ENCODE measurements at regions not wholly inside any gene's neighbourhood (a gene's known extent, or its start where the extent isn't known, plus 50 kb on each side); places are given as distances from the start of the nearest gene placed in this dataset.

DNA sequence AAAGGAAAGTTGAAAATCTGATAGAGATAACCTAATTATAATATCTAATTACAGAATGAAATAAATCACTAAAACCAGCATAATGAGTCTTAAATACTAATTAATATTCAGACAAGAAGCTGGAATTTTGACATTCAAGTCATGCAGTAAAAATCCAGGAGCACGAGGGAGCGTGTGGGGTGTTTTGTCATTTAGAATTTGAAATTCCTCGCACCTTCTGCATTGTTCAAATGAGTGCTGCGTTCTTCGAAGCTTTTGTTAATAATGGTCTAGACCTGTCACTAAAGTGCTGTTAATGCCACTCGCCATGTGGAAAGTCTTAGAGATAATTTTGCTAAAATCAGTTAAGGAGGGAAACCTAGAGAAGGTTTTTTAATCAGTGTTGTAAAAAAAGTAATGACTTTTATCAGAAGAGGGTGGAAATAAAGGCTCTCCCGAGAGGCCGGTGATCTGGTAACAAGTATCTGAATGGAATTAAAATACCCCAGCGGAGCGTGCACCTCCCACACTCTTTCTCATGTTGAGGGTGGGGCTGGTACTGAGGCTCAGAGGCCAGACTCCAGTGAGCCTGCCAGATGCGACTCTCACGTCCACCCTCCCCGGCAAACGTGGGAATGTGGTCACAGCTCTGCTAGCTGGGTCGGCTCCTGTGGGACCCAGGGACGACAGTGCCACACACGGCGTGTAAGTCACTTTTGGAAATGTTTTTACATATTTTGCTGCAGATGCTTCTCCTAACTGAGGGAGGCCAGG is 69.4 kb upstream of the MYT1L start:
- no peak overlapping the region for H3K9ac ChIP-seq (ENCODE audit: low read depth in 1 of 2, low read length in 2 of 2)
- WGBS = 83% methylated on average over 18 of the region's 18 CpGs
- no peak overlapping the region for H3K4me3 ChIP-seq (ENCODE audit: low read depth in 1 of 3, low read length in 3 of 3)
- H3K4me1 ChIP-seq (ENCODE audit: control insufficient read depth in 4 of 4, insufficient read depth in 4 of 4, low read length in 3 of 4) = no peaks in the 10 kb centered on the region
- no peaks in the 10 kb centered on the region for H3K36me3 ChIP-seq (ENCODE audit: control insufficient read depth in 4 of 4, insufficient read depth in 3 of 4, low read depth in 1 of 4, low read length in 3 of 4)
- TF ChIP-seq FOXA1 (IDR thresholded peaks at IDR 0.05) (no peak), HNF4G (IDR thresholded peaks at IDR 0.05) (no peak), RAD21 (IDR thresholded peaks at IDR 0.05) (no peak), GABPA (IDR thresholded peaks at IDR 0.05 in 1 of 2, conservative IDR thresholded peaks at IDR 0.05 in 1 of 2) (no peak), FOXA2 (IDR thresholded peaks at IDR 0.05) (no peak), RXRA (IDR thresholded peaks at IDR 0.05) (no peak), HNF4A (conservative IDR thresholded peaks at IDR 0.05) (no peak), YY1 (IDR thresholded peaks at IDR 0.05) (no peak), TAF1 (conservative IDR thresholded peaks at IDR 0.05) (no peak), JUND (IDR thresholded peaks at IDR 0.05) (no peak), NR2F2 (IDR thresholded peaks at IDR 0.05) (no peak), EGR1 (IDR thresholded peaks at IDR 0.05; ENCODE audit: low read depth in 2 of 2) (no peak)
- TF ChIP-seq, protein P1, sequence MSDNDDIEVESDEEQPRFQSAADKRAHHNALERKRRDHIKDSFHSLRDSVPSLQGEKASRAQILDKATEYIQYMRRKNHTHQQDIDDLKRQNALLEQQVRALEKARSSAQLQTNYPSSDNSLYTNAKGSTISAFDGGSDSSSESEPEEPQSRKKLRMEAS (IDR thresholded peaks at IDR 0.05) = no peak
- TF ChIP-seq, protein P2, sequence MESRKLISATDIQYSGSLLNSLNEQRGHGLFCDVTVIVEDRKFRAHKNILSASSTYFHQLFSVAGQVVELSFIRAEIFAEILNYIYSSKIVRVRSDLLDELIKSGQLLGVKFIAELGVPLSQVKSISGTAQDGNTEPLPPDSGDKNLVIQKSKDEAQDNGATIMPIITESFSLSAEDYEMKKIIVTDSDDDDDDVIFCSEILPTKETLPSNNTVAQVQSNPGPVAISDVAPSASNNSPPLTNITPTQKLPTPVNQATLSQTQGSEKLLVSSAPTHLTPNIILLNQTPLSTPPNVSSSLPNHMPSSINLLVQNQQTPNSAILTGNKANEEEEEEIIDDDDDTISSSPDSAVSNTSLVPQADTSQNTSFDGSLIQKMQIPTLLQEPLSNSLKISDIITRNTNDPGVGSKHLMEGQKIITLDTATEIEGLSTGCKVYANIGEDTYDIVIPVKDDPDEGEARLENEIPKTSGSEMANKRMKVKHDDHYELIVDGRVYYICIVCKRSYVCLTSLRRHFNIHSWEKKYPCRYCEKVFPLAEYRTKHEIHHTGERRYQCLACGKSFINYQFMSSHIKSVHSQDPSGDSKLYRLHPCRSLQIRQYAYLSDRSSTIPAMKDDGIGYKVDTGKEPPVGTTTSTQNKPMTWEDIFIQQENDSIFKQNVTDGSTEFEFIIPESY (IDR thresholded peaks at IDR 0.05) = no peak
- TF ChIP-seq, protein P3, sequence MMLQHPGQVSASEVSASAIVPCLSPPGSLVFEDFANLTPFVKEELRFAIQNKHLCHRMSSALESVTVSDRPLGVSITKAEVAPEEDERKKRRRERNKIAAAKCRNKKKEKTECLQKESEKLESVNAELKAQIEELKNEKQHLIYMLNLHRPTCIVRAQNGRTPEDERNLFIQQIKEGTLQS (IDR thresholded peaks at IDR 0.05) = no peak
- TF ChIP-seq, protein P4, sequence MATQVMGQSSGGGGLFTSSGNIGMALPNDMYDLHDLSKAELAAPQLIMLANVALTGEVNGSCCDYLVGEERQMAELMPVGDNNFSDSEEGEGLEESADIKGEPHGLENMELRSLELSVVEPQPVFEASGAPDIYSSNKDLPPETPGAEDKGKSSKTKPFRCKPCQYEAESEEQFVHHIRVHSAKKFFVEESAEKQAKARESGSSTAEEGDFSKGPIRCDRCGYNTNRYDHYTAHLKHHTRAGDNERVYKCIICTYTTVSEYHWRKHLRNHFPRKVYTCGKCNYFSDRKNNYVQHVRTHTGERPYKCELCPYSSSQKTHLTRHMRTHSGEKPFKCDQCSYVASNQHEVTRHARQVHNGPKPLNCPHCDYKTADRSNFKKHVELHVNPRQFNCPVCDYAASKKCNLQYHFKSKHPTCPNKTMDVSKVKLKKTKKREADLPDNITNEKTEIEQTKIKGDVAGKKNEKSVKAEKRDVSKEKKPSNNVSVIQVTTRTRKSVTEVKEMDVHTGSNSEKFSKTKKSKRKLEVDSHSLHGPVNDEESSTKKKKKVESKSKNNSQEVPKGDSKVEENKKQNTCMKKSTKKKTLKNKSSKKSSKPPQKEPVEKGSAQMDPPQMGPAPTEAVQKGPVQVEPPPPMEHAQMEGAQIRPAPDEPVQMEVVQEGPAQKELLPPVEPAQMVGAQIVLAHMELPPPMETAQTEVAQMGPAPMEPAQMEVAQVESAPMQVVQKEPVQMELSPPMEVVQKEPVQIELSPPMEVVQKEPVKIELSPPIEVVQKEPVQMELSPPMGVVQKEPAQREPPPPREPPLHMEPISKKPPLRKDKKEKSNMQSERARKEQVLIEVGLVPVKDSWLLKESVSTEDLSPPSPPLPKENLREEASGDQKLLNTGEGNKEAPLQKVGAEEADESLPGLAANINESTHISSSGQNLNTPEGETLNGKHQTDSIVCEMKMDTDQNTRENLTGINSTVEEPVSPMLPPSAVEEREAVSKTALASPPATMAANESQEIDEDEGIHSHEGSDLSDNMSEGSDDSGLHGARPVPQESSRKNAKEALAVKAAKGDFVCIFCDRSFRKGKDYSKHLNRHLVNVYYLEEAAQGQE (IDR thresholded peaks at IDR 0.05) = no peak
- H3K27ac ChIP-seq (ENCODE audit: low read depth in 1 of 2, low read length in 2 of 2) = no peak overlapping the region
- no peaks in the 10 kb centered on the region for H3K27me3 ChIP-seq (ENCODE audit: control insufficient read depth in 4 of 4, insufficient read depth in 4 of 4, low read length in 3 of 4)
- H3K9me3 ChIP-seq (ENCODE audit: control insufficient read depth in 4 of 4, low read length in 3 of 4) = peaks cover 0 to 3% (median 2%) of the 10 kb centered on the region in 4 donors
- no peak for DNase-seq (ENCODE audit: low spot score)

DNA sequence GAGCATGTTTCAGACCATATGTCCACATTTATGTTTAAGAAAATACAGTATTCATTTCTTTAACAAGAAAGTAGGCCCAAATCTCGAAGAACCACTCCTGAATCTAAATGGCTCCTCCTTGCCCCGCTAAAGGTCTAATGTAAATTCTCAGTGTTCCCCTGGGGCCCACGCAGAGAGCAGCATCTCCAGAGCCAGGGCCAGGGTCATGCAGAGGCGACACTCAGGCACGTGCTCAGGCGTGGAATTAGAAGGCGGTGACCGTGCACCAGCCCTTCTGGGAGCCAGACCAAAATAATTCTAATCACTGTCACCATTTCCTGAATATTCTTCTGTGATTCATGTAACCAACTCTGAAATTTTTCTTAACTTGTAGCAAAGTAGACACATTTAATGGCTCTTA is 68.3 kb upstream of the MYT1L start:
- peaks cover 0 to 5% (median 2%) of the 10 kb centered on the region in 4 donors for H3K9me3 ChIP-seq (ENCODE audit: control insufficient read depth in 4 of 4, low read length in 3 of 4)
- H3K36me3 ChIP-seq (ENCODE audit: control insufficient read depth in 4 of 4, insufficient read depth in 3 of 4, low read depth in 1 of 4, low read length in 3 of 4) = no peaks in the 10 kb centered on the region
- no peak overlapping the region for H3K4me3 ChIP-seq (ENCODE audit: low read depth in 1 of 3, low read length in 3 of 3)
- 76% methylated on average over 8 of the region's 8 CpGs for WGBS
- no peak for DNase-seq (ENCODE audit: low spot score)
- H3K9ac ChIP-seq (ENCODE audit: low read depth in 1 of 2, low read length in 2 of 2) = no peak overlapping the region
- H3K27me3 ChIP-seq (ENCODE audit: control insufficient read depth in 4 of 4, insufficient read depth in 4 of 4, low read length in 3 of 4) = no peaks in the 10 kb centered on the region
- H3K4me1 ChIP-seq (ENCODE audit: control insufficient read depth in 4 of 4, insufficient read depth in 4 of 4, low read length in 3 of 4) = no peaks in the 10 kb centered on the region
- no peak overlapping the region for H3K27ac ChIP-seq (ENCODE audit: low read depth in 1 of 2, low read length in 2 of 2)
- no peak for TF ChIP-seq FOXA1 (IDR thresholded peaks at IDR 0.05)
- TF ChIP-seq, protein P4 (IDR thresholded peaks at IDR 0.05) = no peak
- no peak for TF ChIP-seq TAF1 (conservative IDR thresholded peaks at IDR 0.05)
- no peak for TF ChIP-seq HNF4G (IDR thresholded peaks at IDR 0.05)
- no peak for TF ChIP-seq SP1 (IDR thresholded peaks at IDR 0.05)
- TF ChIP-seq, protein P1 (IDR thresholded peaks at IDR 0.05) = no peak
- TF ChIP-seq RXRA (IDR thresholded peaks at IDR 0.05) = no peak
- TF ChIP-seq, protein P3 (IDR thresholded peaks at IDR 0.05) = no peak
- TF ChIP-seq RAD21 (IDR thresholded peaks at IDR 0.05) = no peak
- no peak for TF ChIP-seq HNF4A (conservative IDR thresholded peaks at IDR 0.05)
- no peak for TF ChIP-seq GABPA (IDR thresholded peaks at IDR 0.05 in 1 of 2, conservative IDR thresholded peaks at IDR 0.05 in 1 of 2)
- TF ChIP-seq, protein P5, sequence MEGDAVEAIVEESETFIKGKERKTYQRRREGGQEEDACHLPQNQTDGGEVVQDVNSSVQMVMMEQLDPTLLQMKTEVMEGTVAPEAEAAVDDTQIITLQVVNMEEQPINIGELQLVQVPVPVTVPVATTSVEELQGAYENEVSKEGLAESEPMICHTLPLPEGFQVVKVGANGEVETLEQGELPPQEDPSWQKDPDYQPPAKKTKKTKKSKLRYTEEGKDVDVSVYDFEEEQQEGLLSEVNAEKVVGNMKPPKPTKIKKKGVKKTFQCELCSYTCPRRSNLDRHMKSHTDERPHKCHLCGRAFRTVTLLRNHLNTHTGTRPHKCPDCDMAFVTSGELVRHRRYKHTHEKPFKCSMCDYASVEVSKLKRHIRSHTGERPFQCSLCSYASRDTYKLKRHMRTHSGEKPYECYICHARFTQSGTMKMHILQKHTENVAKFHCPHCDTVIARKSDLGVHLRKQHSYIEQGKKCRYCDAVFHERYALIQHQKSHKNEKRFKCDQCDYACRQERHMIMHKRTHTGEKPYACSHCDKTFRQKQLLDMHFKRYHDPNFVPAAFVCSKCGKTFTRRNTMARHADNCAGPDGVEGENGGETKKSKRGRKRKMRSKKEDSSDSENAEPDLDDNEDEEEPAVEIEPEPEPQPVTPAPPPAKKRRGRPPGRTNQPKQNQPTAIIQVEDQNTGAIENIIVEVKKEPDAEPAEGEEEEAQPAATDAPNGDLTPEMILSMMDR (IDR thresholded peaks at IDR 0.05; ENCODE audit: low read depth, low read length, missing input control) = no peak
- no peak for TF ChIP-seq YY1 (IDR thresholded peaks at IDR 0.05)

Measured in liver (tissue), 8 donors.